ENCODE measurements at regions not wholly inside any gene's neighbourhood (a gene's known extent, or its start where the extent isn't known, plus 50 kb on each side); places are given as distances from the start of the nearest gene placed in this dataset.
"Not testable (repeated sequence)": the region's sequence is repeated elsewhere in the genome, so short reads cannot be mapped to it uniquely, and the experiment has no call there.

DNA sequence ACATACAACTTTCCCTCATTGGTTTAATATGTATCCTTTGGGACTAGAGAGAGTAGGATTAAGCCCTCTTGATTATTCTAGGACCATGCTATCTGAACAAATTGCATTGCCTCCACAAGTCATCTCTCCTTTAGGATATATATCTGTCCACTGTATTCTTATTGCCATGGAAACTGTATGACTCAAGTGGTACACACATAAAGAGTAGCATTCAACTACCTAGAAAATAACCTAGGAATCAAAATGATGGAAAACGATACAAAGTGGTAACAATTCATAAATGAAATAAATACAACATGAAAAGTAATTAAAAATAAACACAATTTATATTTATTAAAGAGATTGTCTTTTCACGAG lies 212.1 kb upstream of the P2RY1 start:
- no peak for DNase-seq

DNA sequence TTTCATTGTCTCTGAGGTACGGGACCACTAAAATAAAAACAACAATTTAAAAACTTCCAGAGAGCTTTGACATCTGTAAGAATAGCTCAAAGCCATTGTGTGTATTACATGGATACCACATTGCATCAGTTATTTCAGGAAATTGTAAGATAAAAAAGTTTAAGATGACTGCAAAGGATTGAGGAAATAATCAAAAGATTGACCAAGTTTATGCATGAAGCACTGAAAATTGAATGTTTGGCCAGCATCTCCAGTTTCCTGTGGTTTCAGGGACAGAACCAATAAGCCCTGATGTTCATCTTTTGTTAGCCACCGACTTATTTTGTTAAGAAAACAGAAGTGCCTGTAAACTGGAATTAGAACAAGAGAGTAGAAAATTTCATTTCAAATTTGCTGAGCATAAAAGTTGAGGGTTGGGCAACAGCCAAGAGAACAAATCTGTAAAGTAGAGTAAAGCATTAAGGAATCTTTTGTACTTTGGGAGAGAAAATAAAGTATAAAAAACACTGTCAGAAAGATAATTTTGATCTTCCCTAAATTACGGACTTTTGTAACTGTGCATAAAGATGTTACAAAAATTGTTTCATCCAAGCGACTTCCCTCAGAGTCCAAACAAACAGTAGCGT lies 211.5 kb upstream of the P2RY1 start:
- no peak for DNase-seq

- no peak for DNase-seq
Observed at GRCh38 chr3:152626226-152626625, 208.7 kb upstream of the P2RY1 start.

DNA sequence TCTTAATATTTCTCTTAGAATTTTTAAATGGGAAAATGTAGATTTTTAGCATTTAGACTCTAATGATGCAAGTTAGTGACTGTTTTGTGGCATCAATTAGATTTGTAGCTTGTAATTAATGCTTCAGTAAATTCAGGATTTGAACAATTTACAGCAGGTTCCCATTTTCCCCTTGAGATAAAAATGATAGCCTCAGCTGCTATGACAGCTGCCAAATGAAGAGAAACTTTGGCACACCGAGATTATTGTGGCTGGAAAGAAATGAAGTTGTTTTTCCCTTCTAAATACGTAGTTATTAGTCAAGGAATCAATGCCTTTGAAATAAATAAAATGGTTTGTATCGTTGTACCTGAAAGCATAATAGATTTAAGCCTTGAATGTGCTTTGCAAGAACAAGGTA lies 206.4 kb upstream of the P2RY1 start:
- DNase-seq = no peak

DNA sequence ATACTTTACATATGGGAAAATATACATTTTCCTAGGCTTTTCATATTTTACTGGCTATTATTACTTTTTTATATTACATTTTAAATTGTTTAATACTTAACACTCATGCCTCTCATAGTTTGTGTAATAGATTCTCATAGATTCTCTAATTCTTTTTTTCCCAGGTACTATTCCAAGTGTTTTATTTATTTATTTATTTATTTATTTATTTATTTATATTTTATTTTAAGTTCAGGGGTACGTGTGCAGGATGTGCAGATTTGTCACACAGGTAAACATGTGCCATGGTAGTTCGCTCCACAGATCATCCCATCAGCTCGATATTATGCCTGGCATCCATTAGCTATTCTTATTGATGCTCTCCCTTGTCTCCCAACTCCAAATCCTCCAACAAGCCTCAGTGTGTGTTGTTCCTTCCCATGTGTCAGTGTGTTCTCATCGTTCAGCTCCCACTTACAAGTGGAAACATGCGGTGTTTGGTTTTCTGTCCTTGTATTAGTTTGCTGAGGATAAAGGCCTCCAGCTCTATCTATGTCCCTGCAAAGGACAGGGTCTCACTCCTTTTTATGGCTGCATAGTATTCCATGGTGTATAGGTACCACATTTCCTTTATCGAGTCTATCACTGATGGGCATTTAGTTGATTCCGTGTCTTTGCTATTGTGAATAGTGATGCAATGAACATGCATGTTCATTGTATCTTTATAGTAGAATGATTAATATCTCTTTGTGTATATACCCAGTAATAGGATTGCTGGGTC lies 205.4 kb upstream of the P2RY1 start:
- DNase-seq = no peak

- DNase-seq = no peak
Observed at GRCh38 chr3:152635389-152635788, 199.5 kb upstream of the P2RY1 start.

- no peak for DNase-seq
Observed at GRCh38 chr3:152636651-152637050, 198.3 kb upstream of the P2RY1 start.

DNA sequence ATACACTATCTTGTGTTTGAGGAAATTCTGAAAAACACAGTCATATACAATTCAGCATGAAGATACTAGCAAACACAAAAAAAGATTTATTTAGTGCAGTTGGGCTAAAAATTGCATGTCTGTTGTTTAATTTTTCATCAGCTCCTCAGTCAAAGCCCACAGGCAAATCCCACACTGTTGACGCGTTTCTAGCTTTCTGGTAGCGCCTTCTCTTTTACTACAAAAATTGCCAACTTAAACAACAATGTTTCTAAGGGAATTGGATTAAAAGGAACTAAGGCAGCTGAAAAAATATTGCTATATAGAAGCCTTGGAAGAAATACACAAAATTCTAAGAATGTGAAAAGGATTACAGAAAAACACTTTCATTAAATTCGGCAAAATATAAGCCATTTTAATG lies 196.7 kb upstream of the P2RY1 start:
- no peak for DNase-seq

DNA sequence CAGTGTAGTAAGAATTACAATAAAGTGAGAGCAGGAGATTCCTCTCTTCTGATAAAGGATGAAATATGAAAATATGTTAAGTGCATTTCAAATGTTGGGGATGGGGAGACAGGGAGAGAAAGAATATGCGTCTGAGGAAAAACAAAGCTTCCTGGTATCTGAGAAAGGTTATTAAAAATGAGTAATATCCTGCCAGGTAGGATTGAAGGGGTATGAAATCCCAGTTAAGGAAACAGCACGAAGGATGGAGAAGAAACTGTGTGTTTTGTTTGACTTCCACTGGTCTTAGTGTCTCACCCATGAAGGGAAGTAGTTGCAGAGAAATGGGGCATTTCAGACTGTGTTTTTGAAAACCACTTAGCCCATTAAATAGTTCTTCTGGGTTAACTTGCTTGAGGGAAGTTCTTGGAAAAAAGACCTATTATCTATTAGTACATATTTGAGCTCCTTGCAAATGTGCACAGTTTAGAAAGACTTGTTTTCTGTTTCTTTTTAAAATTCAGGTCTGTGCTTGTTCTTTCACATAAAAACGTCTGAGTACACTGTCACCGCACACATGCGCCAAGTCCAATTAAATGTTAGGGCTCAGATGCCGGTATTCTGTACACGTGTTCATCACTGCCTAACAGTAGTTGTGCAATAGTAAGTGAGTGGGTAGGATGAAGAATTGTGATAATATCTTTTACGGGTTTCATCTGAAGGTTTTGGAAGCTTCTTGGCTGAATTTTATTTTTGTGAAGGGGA lies 196.1 kb upstream of the P2RY1 start:
- DNase-seq = no peak

DNA sequence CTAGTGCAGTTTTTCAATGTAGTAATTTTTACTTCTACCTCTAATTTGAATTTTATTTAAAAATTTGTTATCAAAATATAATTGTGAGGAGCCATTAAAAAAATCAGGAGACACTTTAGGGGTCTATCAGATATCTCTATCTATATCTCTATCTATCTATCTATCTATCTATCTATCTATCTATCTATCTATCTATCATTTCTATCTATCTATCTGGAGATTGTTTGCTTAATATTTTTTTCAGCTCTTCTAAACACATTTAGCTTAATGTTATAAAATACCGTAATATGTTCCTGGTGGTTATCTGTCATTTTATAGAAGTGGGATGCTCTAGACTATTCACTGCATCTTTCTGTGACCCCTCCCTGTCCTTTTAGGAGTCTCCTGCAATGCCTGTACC lies 193.7 kb upstream of the P2RY1 start:
- no peak for DNase-seq

GRCh38 chr3:152642658-152643057 lies 192.3 kb upstream of the P2RY1 start:
- no peak for DNase-seq

GRCh38 chr3:152644478-152644877 lies 190.5 kb upstream of the P2RY1 start:
- DNase-seq = no peak

GRCh38 chr3:152646004-152646403 lies 188.9 kb upstream of the P2RY1 start:
- no peak for DNase-seq

GRCh38 chr3:152650177-152650576 lies 184.8 kb upstream of the P2RY1 start:
- no peak for DNase-seq

GRCh38 chr3:152650923-152651322 lies 184.0 kb upstream of the P2RY1 start:
- DNase-seq = not testable (repeated sequence)

- DNase-seq = no peak
Observed at GRCh38 chr3:152656214-152656971, 178.5 kb upstream of the P2RY1 start.

GRCh38 chr3:152656972-152657355 lies 178.0 kb upstream of the P2RY1 start:
- no peak for DNase-seq

DNA sequence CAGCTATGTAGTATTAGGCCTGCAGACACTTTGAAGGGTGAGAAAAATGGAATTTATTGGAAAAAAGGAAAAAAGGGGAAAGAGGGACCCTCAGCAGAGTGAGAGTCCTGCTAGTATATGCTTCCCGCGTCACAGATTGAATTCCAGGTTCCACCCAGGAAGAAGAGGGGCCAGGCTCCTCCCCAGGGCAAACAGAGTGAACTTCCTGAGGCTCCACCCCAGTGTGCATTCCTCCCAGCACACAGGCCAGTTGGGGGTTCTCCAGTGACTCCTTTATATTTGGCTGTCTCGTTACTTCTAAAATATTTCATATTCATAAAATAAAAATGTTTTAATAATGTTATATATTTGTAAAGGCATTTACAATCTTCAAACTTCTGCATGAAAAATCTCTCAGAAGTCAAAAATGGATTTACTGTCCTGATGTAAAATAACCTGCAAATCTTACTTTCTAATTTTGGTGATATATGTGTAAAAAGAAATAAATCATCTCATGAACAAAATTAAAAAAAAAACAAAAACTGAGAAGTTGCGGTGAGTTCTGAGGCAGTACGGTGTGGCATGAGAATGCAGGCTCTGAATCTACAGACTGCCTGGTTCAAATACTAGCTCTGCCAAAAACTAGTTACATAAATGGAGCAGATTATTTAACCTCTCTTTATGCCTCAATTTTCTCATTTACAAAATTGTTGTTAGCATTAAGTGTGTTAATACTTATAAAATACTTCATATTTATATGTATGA lies 175.8 kb upstream of the P2RY1 start:
- no peak for DNase-seq

DNA sequence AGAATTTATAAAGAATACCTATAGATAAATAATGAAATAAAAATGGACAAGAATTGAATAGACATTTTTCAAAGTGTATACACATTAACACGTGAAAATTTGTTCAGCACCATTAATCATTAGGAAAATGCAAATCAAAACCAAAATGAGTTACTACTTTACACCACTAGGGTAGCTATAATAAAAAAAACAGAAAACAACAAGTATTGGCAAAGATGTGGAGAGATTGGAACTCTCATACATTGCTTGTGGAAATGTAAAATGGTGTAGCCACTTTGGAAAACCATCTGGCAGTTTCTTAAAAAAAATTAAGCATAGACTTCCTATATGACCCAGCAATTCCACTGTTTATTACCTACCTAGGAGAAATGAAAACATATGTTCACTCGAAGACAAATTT lies 172.8 kb upstream of the P2RY1 start:
- DNase-seq = no peak

DNA sequence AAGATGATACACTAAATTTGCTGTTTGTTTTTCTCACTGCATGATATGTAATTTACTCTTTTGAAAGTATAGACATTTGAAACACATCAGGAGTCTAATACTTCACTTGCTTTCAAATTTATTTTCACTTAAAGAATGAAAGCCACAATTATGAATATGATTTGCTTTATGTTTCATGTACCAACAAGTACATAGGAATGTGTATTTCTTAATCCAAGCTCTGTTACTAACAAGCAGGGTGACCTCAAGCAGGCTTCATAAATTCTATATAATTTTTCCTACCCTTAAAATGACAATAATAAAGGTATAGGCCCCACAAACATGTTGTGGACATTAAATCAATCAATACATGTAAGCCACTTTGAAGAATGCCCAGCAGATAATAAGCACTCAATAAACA lies 170.2 kb upstream of the P2RY1 start:
- DNase-seq = no peak

- DNase-seq = no peak
Observed at GRCh38 chr3:152667267-152667666, 167.7 kb upstream of the P2RY1 start.

- DNase-seq = no peak
Observed at GRCh38 chr3:152669560-152669959, 165.4 kb upstream of the P2RY1 start.

Measured in activated effector memory CD4-positive, alpha-beta T cell treated with anti-CD3 and anti-CD28 coated beads, Interleukin-2, amount 50 U/mL, for 16 hours (primary cell).